A549 (cell line): ENCODE measurements at regions not wholly inside any gene's neighbourhood (a gene's known extent, or its start where the extent isn't known, plus 50 kb on each side); places are given as distances from the start of the nearest gene placed in this dataset.

ENCODE experiments used
- BHLHE40 ChIP-seq: IDR thresholded peaks from 2 replicates; pipeline ENCODE4 v1.6.1; 2012; ENCODE audit warnings: low read depth, low read length, inconsistent platforms
- CEBPB ChIP-seq, 2 experiments: fragments of >200 bp in 1 of 2; sonication (Bioruptor Twin) in 1 of 2; formaldehyde crosslinking in 1 of 2; IDR thresholded peaks; 2 replicates each; pipeline ENCODE4 v1.6.1; 2012 to 2016
- E2F6 ChIP-seq: IDR thresholded peaks from 2 replicates; pipeline ENCODE4 v1.6.1; 2012; ENCODE audit warnings: low read depth, borderline replicate concordance
- EP300 ChIP-seq, 2 experiments: fragments of >200 bp; sonication (Bioruptor Twin); formaldehyde crosslinking; IDR thresholded peaks; 2 replicates in 1 of 2; 3 replicates in 1 of 2; pipeline ENCODE4 v1.6.1; 2016 to 2017
- ESRRA ChIP-seq: fragments of 150-350 bp; IDR thresholded peaks from 2 replicates; pipeline ENCODE4 v1.6.1; 2014; ENCODE audit warnings: mild to moderate bottlenecking, low read length, borderline replicate concordance
- JUN ChIP-seq, 2 experiments: fragments of >200 bp; sonication (Bioruptor Twin); formaldehyde crosslinking; IDR thresholded peaks; 2 replicates in 1 of 2; 3 replicates in 1 of 2; pipeline ENCODE4 v1.6.1; 2016 to 2017
- MAZ ChIP-seq: fragments of 150-350 bp; IDR thresholded peaks from 2 replicates; pipeline ENCODE4 v1.6.1; 2014; ENCODE audit warnings: antibody characterized with exemption, low read depth, low read length, borderline replicate concordance
- PHF8 ChIP-seq: fragments of 200-600 bp; sonication (generic); IDR thresholded peaks from 2 replicates; pipeline ENCODE4 v1.6.1; 2016; ENCODE audit warnings: low read depth, mild to moderate bottlenecking, antibody characterized with exemption, moderate library complexity, borderline replicate concordance
- POLR2A ChIP-seq: IDR thresholded peaks from 2 replicates; pipeline ENCODE4 v1.6.1; 2012; ENCODE audit warnings: mild to moderate bottlenecking, low read length
- SMC3 ChIP-seq: fragments of >200 bp; sonication (Bioruptor Twin); formaldehyde crosslinking; IDR thresholded peaks from 3 replicates; pipeline ENCODE4 v1.6.1; 2018; ENCODE audit warnings: inconsistent platforms
- TF ChIP-seq, protein P1 (sequence below): fragments of >200 bp; sonication (Bioruptor Twin); formaldehyde crosslinking; IDR thresholded peaks from 3 replicates; pipeline ENCODE4 v1.5.1; 2016
- TF ChIP-seq, protein P2 (sequence below): fragments of 250-450 bp; sonication (Bioruptor Pico); IDR thresholded peaks from 2 replicates; pipeline ENCODE4 v1.5.0; 2021; ENCODE audit warnings: mild to moderate bottlenecking, moderate library complexity, borderline replicate concordance
- TF ChIP-seq, protein P3 (sequence below): fragments of 200-600 bp; sonication (generic); IDR thresholded peaks from 2 replicates; pipeline ENCODE4 v1.6.1; 2016; ENCODE audit warnings: antibody characterized with exemption, mild to moderate bottlenecking, moderate library complexity
- TF ChIP-seq, protein P4 (sequence below): fragments of 150-350 bp; IDR thresholded peaks from 2 replicates; pipeline ENCODE4 v1.6.1; 2014; ENCODE audit warnings: low read depth, mild to moderate bottlenecking, low read length

- TF ChIP-seq, protein P1, sequence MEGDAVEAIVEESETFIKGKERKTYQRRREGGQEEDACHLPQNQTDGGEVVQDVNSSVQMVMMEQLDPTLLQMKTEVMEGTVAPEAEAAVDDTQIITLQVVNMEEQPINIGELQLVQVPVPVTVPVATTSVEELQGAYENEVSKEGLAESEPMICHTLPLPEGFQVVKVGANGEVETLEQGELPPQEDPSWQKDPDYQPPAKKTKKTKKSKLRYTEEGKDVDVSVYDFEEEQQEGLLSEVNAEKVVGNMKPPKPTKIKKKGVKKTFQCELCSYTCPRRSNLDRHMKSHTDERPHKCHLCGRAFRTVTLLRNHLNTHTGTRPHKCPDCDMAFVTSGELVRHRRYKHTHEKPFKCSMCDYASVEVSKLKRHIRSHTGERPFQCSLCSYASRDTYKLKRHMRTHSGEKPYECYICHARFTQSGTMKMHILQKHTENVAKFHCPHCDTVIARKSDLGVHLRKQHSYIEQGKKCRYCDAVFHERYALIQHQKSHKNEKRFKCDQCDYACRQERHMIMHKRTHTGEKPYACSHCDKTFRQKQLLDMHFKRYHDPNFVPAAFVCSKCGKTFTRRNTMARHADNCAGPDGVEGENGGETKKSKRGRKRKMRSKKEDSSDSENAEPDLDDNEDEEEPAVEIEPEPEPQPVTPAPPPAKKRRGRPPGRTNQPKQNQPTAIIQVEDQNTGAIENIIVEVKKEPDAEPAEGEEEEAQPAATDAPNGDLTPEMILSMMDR, result no peak
- no peak for TF ChIP-seq CEBPB (IDR thresholded peaks at IDR 0.05)
- TF ChIP-seq JUN (IDR thresholded peaks at IDR 0.05), result no peak
- TF ChIP-seq, protein P2, sequence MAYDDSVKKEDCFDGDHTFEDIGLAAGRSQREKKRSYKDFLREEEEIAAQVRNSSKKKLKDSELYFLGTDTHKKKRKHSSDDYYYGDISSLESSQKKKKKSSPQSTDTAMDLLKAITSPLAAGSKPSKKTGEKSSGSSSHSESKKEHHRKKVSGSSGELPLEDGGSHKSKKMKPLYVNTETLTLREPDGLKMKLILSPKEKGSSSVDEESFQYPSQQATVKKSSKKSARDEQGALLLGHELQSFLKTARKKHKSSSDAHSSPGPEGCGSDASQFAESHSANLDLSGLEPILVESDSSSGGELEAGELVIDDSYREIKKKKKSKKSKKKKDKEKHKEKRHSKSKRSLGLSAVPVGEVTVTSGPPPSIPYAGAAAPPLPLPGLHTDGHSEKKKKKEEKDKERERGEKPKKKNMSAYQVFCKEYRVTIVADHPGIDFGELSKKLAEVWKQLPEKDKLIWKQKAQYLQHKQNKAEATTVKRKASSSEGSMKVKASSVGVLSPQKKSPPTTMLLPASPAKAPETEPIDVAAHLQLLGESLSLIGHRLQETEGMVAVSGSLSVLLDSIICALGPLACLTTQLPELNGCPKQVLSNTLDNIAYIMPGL (CRISPR knock-in tag), result no peak
- no peak for TF ChIP-seq POLR2A
- TF ChIP-seq, protein P3, sequence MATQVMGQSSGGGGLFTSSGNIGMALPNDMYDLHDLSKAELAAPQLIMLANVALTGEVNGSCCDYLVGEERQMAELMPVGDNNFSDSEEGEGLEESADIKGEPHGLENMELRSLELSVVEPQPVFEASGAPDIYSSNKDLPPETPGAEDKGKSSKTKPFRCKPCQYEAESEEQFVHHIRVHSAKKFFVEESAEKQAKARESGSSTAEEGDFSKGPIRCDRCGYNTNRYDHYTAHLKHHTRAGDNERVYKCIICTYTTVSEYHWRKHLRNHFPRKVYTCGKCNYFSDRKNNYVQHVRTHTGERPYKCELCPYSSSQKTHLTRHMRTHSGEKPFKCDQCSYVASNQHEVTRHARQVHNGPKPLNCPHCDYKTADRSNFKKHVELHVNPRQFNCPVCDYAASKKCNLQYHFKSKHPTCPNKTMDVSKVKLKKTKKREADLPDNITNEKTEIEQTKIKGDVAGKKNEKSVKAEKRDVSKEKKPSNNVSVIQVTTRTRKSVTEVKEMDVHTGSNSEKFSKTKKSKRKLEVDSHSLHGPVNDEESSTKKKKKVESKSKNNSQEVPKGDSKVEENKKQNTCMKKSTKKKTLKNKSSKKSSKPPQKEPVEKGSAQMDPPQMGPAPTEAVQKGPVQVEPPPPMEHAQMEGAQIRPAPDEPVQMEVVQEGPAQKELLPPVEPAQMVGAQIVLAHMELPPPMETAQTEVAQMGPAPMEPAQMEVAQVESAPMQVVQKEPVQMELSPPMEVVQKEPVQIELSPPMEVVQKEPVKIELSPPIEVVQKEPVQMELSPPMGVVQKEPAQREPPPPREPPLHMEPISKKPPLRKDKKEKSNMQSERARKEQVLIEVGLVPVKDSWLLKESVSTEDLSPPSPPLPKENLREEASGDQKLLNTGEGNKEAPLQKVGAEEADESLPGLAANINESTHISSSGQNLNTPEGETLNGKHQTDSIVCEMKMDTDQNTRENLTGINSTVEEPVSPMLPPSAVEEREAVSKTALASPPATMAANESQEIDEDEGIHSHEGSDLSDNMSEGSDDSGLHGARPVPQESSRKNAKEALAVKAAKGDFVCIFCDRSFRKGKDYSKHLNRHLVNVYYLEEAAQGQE, result no peak
- TF ChIP-seq EP300 (IDR thresholded peaks at IDR 0.05), result no peak
- no peak for TF ChIP-seq BHLHE40
- TF ChIP-seq SMC3, result no peak
- no peak for TF ChIP-seq MAZ
- TF ChIP-seq, protein P4, sequence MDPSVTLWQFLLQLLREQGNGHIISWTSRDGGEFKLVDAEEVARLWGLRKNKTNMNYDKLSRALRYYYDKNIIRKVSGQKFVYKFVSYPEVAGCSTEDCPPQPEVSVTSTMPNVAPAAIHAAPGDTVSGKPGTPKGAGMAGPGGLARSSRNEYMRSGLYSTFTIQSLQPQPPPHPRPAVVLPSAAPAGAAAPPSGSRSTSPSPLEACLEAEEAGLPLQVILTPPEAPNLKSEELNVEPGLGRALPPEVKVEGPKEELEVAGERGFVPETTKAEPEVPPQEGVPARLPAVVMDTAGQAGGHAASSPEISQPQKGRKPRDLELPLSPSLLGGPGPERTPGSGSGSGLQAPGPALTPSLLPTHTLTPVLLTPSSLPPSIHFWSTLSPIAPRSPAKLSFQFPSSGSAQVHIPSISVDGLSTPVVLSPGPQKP, result no peak
- TF ChIP-seq ESRRA, result no peak
- no peak for TF ChIP-seq PHF8
- TF ChIP-seq E2F6, result no peak
Measured at GRCh38 chr6:147142684-147143245, 61.5 kb upstream of the STXBP5 start.
